Body of pancreas (tissue), 4 donors: ENCODE measurements at regions not wholly inside any gene's neighbourhood (a gene's known extent, or its start where the extent isn't known, plus 50 kb on each side); places are given as distances from the start of the nearest gene placed in this dataset.
A peak's percentile ranks its signal among the peaks of the same experiment; 100 is the strongest.

ENCODE experiments used
- ATAC-seq: fragments of 150-250 bp; one replicate; pipeline ENCODE4 v1.9.1; 2016
- DNase-seq, 4 donors: peaks; one replicate each; pipeline ENCODE4 v3.0.0-alpha.2; 2019
- H3K27ac ChIP-seq, 4 donors: fragments of 200-600 bp; sonication (generic); 1 replicate in 3 of 4; 2 replicates in 1 of 4; pipeline versions ENCODE4 v1.5.1 to v1.6.1; 2016 to 2019; ENCODE audit warnings: mild to moderate bottlenecking in 1 of 4, mixed read lengths in 1 of 4, moderate library complexity in 1 of 4
- H3K27me3 ChIP-seq, 2 donors: fragments of 200-600 bp; sonication (generic); one replicate each; pipeline ENCODE4 v1.6.0; 2016; ENCODE audit warnings: mild to moderate bottlenecking in 1 of 2
- H3K36me3 ChIP-seq, 2 donors: fragments of 200-600 bp; sonication (generic); replicated peaks in 1 of 2; 2 replicates each; pipeline ENCODE4 v1.5.1; 2016; ENCODE audit warnings: low read depth in 2 of 2; ENCODE audit not compliant: insufficient read depth in 1 of 2
- H3K4me1 ChIP-seq: fragments of 200-600 bp; sonication (generic); one replicate; pipeline ENCODE4 v1.6.0; 2016
- H3K4me3 ChIP-seq, 2 donors: fragments of 200-600 bp; sonication (generic); 1 replicate in 1 of 2; 2 replicates in 1 of 2; pipeline ENCODE4 v1.5.1; 2016 to 2019
- H3K9me3 ChIP-seq, 3 donors: fragments of 200-600 bp; sonication (generic); 1 replicate in 2 of 3; 2 replicates in 1 of 3; pipeline ENCODE4 v1.5.1; 2016
- POLR2A ChIP-seq, 3 donors: fragments of 450-650 bp; IDR thresholded peaks; one replicate each; pipeline ENCODE4 v1.6.1; 2016; ENCODE audit warnings: antibody characterized with exemption in 3 of 3, mild to moderate bottlenecking in 2 of 3
- WGBS, 2 donors: methylation state at CpG; one replicate each; pipeline ENCODE4 v1.1.5; 2017; 5-methylcytosine and 5-hydroxymethylcytosine counted together
- intact Hi-C: fragments of 100-400 bp; cut with DNase I; formaldehyde crosslinking; loops from one replicate; pipeline ENCODE4 v1.15.1; 2023
- TF ChIP-seq, protein P1 (sequence below), 7 experiments: fragments of 450-650 bp in 4 of 7; fragments of 200-600 bp in 3 of 7; sonication (generic) in 3 of 7; IDR thresholded peaks; one replicate each; pipeline ENCODE4 v1.5.1; 2016 to 2019; ENCODE audit warnings: antibody characterized with exemption in 7 of 7

DNA sequence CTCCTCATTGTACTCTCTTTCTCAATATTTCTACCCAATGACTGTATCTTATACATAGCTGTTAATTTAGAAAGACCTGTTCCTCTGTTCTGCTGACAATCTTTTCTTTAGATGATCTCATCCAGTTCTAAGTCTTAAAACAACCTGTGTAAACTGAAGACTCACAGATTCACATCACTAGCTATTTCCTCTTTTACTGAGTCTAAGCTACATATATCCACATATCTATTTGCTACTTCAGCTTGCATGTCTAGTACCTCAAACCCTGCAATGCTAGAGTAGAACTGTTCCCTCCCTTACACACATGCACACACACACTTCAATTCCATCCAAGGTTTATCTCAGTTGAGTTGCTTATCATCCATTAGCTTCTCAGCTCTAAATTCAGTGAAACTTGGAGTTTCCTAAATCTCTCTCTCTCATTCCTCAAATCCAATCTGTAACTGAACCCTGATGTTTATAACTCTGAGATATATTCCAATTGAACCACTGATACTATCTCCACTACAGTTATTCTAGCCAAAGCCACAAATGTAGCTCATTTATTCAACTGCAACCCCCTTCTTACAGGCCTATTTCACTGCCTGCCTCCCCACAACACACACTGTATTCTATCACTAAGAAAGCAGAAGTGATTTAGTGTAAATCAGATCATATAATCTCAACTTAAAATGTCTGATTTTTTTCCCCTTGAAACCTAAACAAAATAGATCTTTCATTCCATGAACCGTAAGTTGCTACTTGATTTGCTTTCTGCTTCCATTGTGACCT is 1036.8 kb upstream of the POT1 start:
- ATAC-seq (no peak), DNase-seq (no peak)
- WGBS, 2 donors = 74 to 80% methylated on average over 1 of the region's 1 CpG
- Histone ChIP-seq H3K27me3 (no peaks in the 10 kb centered on the region), H3K27ac (no peak overlapping the region), H3K36me3 (no peaks in the 10 kb centered on the region), H3K4me1 (no peaks in the 10 kb centered on the region), H3K4me3 (no peak overlapping the region), H3K9me3 (no peaks in the 10 kb centered on the region)
- TF ChIP-seq, protein P1, sequence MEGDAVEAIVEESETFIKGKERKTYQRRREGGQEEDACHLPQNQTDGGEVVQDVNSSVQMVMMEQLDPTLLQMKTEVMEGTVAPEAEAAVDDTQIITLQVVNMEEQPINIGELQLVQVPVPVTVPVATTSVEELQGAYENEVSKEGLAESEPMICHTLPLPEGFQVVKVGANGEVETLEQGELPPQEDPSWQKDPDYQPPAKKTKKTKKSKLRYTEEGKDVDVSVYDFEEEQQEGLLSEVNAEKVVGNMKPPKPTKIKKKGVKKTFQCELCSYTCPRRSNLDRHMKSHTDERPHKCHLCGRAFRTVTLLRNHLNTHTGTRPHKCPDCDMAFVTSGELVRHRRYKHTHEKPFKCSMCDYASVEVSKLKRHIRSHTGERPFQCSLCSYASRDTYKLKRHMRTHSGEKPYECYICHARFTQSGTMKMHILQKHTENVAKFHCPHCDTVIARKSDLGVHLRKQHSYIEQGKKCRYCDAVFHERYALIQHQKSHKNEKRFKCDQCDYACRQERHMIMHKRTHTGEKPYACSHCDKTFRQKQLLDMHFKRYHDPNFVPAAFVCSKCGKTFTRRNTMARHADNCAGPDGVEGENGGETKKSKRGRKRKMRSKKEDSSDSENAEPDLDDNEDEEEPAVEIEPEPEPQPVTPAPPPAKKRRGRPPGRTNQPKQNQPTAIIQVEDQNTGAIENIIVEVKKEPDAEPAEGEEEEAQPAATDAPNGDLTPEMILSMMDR (IDR thresholded peaks at IDR 0.05) = no peak
- TF ChIP-seq POLR2A (IDR thresholded peaks at IDR 0.05) = no peak
- intact Hi-C loops = no loop called here

DNA sequence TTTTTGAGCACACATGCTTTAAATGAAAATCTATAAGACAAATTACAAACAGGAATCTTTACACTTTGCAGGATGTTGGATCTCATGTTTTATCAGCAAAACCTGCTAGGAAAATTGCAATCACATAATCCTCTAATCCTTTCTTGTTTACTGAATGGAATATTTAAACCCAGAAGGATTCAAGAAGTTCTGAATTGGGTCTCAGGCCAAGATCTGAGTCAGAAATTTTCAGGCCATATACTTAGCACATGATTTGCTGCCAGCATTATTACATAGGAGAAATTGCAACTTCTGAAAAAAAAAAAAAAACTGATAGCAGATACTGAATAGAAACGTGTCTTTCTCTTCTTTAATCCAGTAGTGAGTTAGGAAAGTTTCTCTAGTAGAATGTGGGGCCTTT is 1005.3 kb upstream of the POT1 start:
- TF ChIP-seq, protein P1 (IDR thresholded peaks at IDR 0.05) = no peak
- TF ChIP-seq POLR2A (IDR thresholded peaks at IDR 0.05) = no peak
- intact Hi-C loops = no loop called here
- Histone ChIP-seq H3K27me3 (no peaks in the 10 kb centered on the region), H3K4me3 (no peak overlapping the region), H3K36me3 (no peaks in the 10 kb centered on the region), H3K9me3 (no peaks in the 10 kb centered on the region), H3K27ac (no peak overlapping the region), H3K4me1 (no peaks in the 10 kb centered on the region)
- DNase-seq (no peak), ATAC-seq (no peak)
- 26 to 29% methylated on average over 1 of the region's 1 CpG for WGBS, 2 donors

DNA sequence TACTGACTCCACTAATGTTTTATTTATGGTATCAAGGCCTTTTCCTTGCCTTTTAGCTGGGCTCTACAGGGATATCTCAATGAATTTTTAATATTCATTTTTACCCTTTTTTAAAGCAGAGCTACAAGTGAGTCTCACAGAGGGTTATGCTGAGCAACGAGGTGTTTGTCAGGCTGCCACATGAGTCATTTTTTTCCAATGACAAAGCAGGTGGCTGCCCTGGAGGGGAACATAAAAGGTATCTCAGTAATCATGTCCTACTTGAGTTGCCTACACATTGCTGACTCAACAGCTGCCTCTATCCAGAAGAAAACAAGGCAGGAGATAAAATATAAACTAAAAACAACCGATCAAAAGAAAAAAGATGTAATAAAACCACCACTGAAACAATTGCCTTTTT is 1004.9 kb upstream of the POT1 start:
- no peak for ATAC-seq
- Histone ChIP-seq H3K27ac (no peak overlapping the region), H3K36me3 (no peaks in the 10 kb centered on the region), H3K27me3 (no peaks in the 10 kb centered on the region), H3K4me1 (no peaks in the 10 kb centered on the region), H3K4me3 (no peak overlapping the region), H3K9me3 (no peaks in the 10 kb centered on the region)
- intact Hi-C loops = no loop called here
- WGBS, 2 donors = 21 to 24% methylated on average over 2 of the region's 2 CpGs
- TF ChIP-seq, protein P1 (IDR thresholded peaks at IDR 0.05) = no peak
- no peak for TF ChIP-seq POLR2A (IDR thresholded peaks at IDR 0.05)
- DNase-seq = peak in 1 of 4 donors; percentile 3

DNA sequence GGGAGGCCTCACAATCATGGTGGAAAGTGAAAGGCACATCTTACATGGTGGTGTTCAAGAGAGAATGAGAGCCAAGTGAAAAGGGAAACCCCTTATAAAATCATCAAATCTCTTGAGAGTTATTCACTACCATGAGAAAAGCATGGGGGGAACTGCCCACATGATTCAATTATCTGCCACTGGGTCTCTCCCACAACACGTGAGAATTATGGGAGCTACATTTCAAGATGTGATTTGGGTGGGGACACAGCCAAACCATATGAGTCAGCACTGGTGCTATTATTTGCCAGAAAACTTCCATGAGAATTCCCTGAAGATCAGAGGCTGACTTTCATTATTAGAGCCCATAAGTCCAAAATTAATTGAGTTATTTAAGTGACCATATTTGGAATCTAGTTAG is 1001.2 kb upstream of the POT1 start:
- Histone ChIP-seq H3K27me3 (no peaks in the 10 kb centered on the region), H3K4me1 (no peaks in the 10 kb centered on the region), H3K27ac (no peak overlapping the region), H3K36me3 (no peaks in the 10 kb centered on the region), H3K4me3 (no peak overlapping the region), H3K9me3 (no peaks in the 10 kb centered on the region)
- no peak for ATAC-seq
- WGBS, 2 donors = 64 to 69% methylated on average over 1 of the region's 1 CpG
- no peak for DNase-seq
- TF ChIP-seq, protein P1 (IDR thresholded peaks at IDR 0.05) = no peak
- no peak for TF ChIP-seq POLR2A (IDR thresholded peaks at IDR 0.05)
- intact Hi-C loops = no loop called here

DNA sequence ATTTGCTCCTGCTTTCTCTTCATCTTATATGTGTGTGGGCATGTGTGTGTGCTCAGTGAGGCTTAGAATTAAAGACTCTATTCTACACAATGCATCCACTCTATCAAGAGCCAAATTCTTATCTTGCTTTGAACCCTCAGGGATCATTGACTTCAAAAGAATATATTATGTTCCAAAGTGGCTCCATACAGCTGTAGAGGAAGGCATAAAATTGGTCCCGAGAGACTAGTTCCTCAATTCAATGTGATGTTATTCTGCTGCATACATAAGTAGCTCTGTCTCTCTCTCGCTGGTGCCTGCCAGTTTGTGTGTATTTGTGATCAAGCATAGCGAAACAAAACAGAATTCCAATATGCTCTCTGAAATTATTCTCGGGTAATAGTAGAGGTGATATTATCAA is 997.9 kb upstream of the POT1 start:
- DNase-seq = no peak
- TF ChIP-seq POLR2A (IDR thresholded peaks at IDR 0.05) = no peak
- TF ChIP-seq, protein P1 (IDR thresholded peaks at IDR 0.05) = no peak
- WGBS, 2 donors = 8 to 12% methylated on average over 4 of the region's 4 CpGs

More for the DNA sequence above, 997.9 kb upstream of the POT1 start:
- intact Hi-C loops = no loop called here
- Histone ChIP-seq H3K27ac (no peak overlapping the region), H3K9me3 (no peaks in the 10 kb centered on the region), H3K36me3 (no peaks in the 10 kb centered on the region), H3K4me3 (no peak overlapping the region), H3K4me1 (no peaks in the 10 kb centered on the region), H3K27me3 (no peaks in the 10 kb centered on the region)
- no peak for ATAC-seq
